IgD-negative memory B cell (primary cell): ENCODE measurements at regions not wholly inside any gene's neighbourhood (a gene's known extent, or its start where the extent isn't known, plus 50 kb on each side); places are given as distances from the start of the nearest gene placed in this dataset.

Experiments used
- H3K27ac Mint-ChIP-seq, 3 donors: one replicate each; pipeline ENCODE4 v1.8.0; 2020 to 2022; ENCODE audit warnings: mild to moderate bottlenecking in 3 of 3, mixed read lengths in 3 of 3, moderate library complexity in 1 of 3
- H3K27me3 Mint-ChIP-seq: one replicate; pipeline ENCODE4 v1.8.0; 2021; ENCODE audit warnings: mixed read lengths
- H3K36me3 Mint-ChIP-seq: one replicate; pipeline ENCODE4 v1.8.0; 2020; ENCODE audit warnings: mild to moderate bottlenecking, mixed read lengths
- H3K4me1 Mint-ChIP-seq, 3 donors: one replicate each; pipeline ENCODE4 v1.8.0; 2020 to 2022; ENCODE audit warnings: mixed read lengths in 3 of 3, mild to moderate bottlenecking in 1 of 3
- H3K4me3 Mint-ChIP-seq, 4 donors: one replicate each; pipeline ENCODE4 v1.8.0; 2020 to 2022; ENCODE audit warnings: mild to moderate bottlenecking in 4 of 4, mixed read lengths in 4 of 4, moderate library complexity in 3 of 4
- H3K9me3 Mint-ChIP-seq, 3 donors: one replicate each; pipeline ENCODE4 v1.8.0; 2020 to 2021; ENCODE audit warnings: mixed read lengths in 3 of 3, mild to moderate bottlenecking in 1 of 3

DNA sequence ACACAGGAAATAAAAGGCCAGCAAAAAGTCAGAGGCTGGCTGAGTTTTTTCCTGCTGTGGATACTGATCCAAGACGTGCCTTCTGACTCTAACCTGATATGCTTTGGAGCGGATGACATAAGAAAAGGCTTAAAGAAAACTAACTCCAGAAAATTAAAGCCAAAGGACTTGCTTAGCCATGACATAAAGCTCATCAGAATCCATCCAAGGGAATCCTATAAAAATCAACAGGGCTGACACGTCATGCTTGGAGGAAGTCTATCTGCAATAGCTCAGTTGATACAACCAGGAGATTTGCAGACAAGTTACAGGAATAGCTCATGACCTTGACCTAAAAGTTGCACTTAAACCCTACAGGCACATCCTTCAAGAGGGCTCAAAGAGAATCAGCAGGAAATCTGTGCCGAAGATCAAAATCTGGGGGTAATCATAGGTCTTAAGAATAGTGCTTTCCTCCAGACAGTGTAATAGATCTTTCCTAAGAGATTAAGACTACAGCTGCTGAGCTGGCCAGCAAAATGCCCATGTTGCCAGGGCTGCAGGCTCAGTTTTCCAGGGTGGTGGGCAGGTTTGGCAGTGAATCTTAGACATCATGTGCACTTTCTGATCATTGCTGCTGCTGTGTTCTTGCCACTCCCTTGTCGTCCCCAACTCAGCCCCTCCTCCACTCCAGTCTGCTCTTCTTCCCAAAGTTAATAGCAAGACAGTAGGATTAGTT lies 111.5 kb upstream of the SVIL start:
- Mint-ChIP-seq H3K4me1 (no peaks in the 10 kb centered on the region), H3K27ac (no peak overlapping the region), H3K9me3 (peaks cover 0 to 2% (median 0%) of the 10 kb centered on the region in 3 donors), H3K4me3 (no peak overlapping the region), H3K27me3 (peaks cover 1% of the 10 kb centered on the region), H3K36me3 (no peaks in the 10 kb centered on the region)

DNA sequence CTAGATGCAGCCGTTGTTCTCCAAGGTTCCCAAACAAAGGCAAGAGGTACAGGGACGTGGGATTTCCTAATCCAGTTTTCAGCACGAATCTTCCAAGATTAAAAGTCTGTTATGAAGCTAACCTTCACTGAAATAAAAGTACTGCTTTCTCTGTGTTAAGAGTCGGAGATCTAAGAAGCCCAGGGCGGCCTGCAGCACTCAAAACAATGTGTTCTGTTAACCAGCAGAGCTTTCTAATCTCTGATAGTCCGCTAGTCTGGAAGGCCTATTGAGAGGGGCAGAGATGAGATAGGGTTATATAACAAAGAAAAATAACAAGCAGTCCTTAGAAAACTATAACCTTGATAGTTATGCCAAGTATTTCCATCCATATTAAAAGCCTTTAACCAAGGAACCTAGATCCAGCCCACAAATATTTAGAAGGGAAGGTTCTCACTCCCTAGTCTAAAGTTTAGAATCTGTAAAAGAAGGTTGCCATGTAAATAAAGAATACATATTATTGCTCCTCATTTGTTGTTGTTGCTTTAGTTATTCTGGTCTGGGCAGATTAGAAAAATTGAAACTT lies 106.3 kb upstream of the SVIL start:
- H3K27me3 Mint-ChIP-seq, result peaks cover 13% of the 10 kb centered on the region
- peaks cover 0 to 5% (median 1%) of the 10 kb centered on the region in 3 donors for H3K4me1 Mint-ChIP-seq
- no peak overlapping the region for H3K4me3 Mint-ChIP-seq
- no peak overlapping the region for H3K27ac Mint-ChIP-seq
- no peaks in the 10 kb centered on the region for H3K9me3 Mint-ChIP-seq
- no peaks in the 10 kb centered on the region for H3K36me3 Mint-ChIP-seq

DNA sequence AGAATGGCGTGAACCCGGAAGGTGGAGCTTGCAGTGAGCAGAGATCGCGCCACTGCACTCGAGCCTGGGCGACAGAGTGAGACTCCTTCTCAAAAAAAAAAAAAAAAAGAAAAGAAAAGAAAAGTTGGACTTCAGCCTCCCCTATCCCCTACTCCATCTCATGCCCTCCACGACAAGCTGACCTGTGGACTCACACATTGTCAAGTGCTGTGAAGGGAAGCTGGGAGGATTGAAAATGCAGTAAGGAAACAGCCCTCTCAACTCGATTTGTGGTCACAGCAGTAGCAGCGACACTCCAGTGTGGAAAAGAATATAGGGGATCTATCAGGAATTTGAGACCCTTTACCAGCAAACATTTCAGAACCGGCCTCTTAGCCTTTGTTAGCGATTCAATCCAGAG lies 103.6 kb upstream of the SVIL start:
- Mint-ChIP-seq H3K27ac (no peak overlapping the region), H3K4me1 (peaks cover 0 to 11% (median 4%) of the 10 kb centered on the region in 3 donors), H3K36me3 (no peaks in the 10 kb centered on the region), H3K4me3 (peak overlapping the region in 1 of 4 donors; percentile 9), H3K9me3 (no peaks in the 10 kb centered on the region), H3K27me3 (peaks cover 24% of the 10 kb centered on the region)

DNA sequence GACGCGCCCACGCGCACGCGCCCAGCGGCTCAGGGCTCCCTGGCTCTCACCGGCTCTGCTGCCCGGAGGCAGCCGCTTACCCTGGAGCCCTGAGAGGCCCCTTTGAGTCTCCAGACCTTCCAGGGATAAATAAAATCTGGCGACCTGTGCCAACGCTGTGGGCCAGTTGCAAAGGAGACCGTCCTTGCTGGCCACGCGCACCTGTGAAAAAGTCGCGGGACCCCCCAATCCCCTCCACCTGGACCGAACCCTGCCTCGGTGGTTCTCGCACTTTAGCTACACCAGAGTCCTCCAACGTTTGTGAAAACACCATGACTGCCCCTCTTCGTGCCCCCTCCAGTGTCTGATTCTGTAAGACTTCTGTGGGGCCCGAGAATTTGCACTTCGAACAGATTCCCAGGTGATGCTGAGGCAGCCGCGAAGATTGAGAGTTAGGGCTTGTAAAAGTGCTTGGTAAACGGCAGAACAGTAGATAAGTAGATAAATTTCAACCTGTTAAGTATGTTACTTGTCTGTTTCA lies 102.4 kb upstream of the SVIL start:
- no peaks in the 10 kb centered on the region for H3K9me3 Mint-ChIP-seq
- no peaks in the 10 kb centered on the region for H3K36me3 Mint-ChIP-seq
- peak overlapping the region; percentile 72 to 73 (median 72) for H3K4me3 Mint-ChIP-seq
- peaks cover 0 to 11% (median 4%) of the 10 kb centered on the region in 3 donors for H3K4me1 Mint-ChIP-seq
- H3K27me3 Mint-ChIP-seq, result peaks cover 26% of the 10 kb centered on the region
- H3K27ac Mint-ChIP-seq, result peak overlapping the region in 1 of 3 donors; percentile 46

DNA sequence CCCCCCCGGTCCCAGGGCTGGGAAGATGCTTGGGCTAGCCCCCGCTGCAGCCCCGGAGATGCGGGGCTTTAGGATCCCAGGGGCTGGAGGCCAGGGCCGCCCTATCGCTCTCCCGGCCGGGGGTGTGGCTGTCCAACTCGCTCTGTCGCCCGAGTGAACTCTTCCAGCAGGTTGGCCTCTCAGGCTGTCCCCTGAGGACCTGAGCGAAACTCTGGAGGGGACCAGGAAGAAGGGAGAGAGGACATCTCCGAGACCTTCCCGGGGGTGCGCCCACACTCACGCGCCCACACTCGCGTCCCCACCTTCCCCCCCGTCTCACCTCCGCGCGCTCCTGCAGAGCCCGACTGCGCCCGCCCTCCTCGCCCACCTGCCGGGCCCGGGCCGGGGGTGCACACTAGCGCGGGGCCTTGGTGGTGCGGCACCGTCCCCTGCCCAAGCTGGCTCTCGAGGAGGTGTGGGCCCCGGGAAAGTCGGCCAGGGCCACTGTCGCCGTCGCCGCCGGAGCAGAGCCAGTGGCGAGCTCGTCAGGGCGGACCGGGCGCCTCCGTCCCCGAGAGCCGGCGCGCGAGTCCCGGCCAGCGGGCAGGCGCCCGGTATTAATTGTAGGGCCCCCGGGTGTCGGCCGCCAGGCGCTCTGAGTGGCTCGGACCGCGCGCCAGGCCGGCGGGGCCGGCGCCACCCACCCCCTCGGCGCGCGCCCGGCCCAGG lies 101.7 kb upstream of the SVIL start:
- H3K4me1 Mint-ChIP-seq, result peaks cover 0 to 11% (median 4%) of the 10 kb centered on the region in 3 donors
- no peaks in the 10 kb centered on the region for H3K9me3 Mint-ChIP-seq
- H3K4me3 Mint-ChIP-seq, result peak overlapping the region; percentile 43 to 87 (median 52)
- peaks cover 26% of the 10 kb centered on the region for H3K27me3 Mint-ChIP-seq
- H3K27ac Mint-ChIP-seq, result no peak overlapping the region
- H3K36me3 Mint-ChIP-seq, result no peaks in the 10 kb centered on the region

DNA sequence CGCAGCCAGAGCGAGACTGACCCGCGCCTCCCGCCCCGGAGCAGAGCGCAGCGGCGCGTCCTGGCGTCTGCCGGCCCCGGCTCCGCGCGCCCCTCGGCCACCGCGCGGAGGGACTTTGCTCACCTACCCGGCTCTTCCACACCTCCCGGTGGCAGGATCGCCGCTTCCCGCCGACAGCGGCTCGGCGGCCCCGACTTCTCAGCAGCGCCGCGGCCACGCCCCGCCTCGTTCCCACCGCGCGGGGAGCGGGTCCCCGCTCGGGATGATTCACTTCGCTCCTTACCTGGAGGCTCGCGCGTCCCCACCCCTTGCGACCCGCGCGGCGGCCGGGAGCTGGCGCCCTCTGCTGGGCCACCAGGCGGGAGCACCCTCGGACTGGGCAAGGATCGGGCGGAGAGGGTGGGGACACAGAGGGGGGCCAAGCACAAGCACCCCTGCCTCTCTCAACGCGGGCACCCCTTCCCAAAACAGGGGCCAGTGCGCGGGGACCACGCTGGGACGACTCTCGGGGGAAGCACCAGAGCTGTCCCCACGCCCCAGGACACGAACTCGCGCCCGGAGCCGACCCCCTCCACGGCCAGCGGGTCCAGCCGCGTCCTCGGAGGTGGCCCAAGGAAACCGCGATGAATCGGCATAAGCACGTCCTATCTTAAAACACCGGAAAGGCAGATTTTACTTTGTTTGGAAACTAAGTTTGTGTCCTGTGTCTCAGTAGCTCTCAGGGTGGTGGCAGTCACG lies 101.0 kb upstream of the SVIL start:
- Mint-ChIP-seq H3K4me3 (peak overlapping the region; percentile 43 to 87 (median 82)), H3K4me1 (peaks cover 0 to 11% (median 4%) of the 10 kb centered on the region in 3 donors), H3K27me3 (peaks cover 26% of the 10 kb centered on the region), H3K36me3 (no peaks in the 10 kb centered on the region), H3K27ac (no peak overlapping the region), H3K9me3 (no peaks in the 10 kb centered on the region)

DNA sequence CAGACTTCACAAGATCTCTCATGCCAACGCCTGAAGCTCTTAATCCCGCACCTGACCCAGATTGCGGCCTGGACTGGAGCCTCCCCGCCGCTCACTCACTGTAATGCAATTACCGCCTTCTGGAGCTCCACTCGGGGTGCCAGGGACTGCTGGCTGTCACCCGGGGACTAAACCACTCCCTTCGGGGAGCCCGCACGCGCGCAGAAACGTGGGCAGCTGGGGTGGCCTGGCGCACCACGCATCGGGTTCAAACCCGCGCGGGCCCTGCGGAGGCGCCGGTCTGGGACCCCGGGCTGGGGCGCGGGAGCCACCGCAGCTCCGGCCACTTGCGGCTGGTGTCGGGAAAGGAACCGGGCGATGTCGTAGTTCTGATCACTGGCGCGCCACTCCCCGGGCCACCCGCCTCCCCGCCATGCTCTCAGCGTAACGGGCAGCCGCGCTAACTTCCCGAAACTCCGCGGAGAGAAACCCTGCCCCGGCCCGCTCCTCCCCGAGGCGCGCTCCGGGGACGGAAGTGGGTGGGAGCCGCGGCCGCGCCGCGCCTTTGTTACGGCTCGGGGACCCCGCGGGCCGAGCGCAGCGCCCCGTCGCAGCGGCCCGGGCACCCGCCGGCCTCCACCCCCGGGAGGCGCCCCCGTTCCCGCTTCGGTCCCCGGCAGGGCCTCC lies 100.3 kb upstream of the SVIL start:
- Mint-ChIP-seq H3K4me1 (peaks cover 0 to 11% (median 4%) of the 10 kb centered on the region in 3 donors), H3K27ac (no peak overlapping the region), H3K4me3 (peak overlapping the region; percentile 45 to 85 (median 76)), H3K9me3 (no peaks in the 10 kb centered on the region), H3K27me3 (peaks cover 26% of the 10 kb centered on the region), H3K36me3 (no peaks in the 10 kb centered on the region)

DNA sequence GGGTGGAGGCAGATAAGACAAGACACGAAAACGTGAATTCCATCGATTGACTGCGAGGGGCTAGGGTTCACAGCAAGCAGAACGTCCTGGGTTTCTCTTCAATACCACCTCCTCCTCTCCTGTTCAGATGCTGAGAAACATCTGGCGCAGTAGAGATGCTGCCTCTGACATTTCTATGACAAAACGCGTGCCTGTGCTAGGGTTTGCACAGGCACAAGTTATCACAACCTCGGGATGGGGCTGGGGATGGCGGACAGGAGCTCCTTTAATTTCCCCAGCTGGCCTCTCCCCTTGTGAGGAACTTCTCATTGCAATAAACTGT lies 99.8 kb upstream of the SVIL start:
- peak overlapping the region; percentile 45 to 85 (median 76) for H3K4me3 Mint-ChIP-seq
- H3K36me3 Mint-ChIP-seq, result no peaks in the 10 kb centered on the region
- peaks cover 26% of the 10 kb centered on the region for H3K27me3 Mint-ChIP-seq
- H3K9me3 Mint-ChIP-seq, result no peaks in the 10 kb centered on the region
- peaks cover 0 to 11% (median 4%) of the 10 kb centered on the region in 3 donors for H3K4me1 Mint-ChIP-seq
- no peak overlapping the region for H3K27ac Mint-ChIP-seq

DNA sequence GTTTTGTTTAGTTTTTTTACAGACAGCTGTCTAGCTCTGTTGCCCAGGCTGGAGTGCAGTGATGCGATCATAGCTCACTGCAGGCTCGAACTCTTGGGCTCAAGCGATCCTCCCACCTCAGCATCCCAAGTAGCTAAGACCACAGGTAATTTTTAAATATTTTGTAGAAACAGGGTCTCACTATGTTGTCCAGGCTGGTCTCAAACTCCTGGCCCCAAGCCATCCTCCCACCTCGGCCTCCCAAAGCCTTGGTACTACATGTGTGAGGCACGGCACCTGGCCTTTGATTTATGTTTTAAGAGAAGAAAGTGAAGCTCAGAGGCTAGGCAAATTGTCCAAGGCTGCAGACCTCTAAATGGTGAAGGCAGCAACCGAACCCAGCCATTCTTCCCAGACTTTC lies 98.6 kb upstream of the SVIL start:
- peaks cover 0 to 14% (median 3%) of the 10 kb centered on the region in 3 donors for H3K4me1 Mint-ChIP-seq
- peaks cover 23% of the 10 kb centered on the region for H3K27me3 Mint-ChIP-seq
- H3K36me3 Mint-ChIP-seq, result no peaks in the 10 kb centered on the region
- H3K27ac Mint-ChIP-seq, result no peak overlapping the region
- H3K9me3 Mint-ChIP-seq, result no peaks in the 10 kb centered on the region
- H3K4me3 Mint-ChIP-seq, result peak overlapping the region in 3 of 4 donors; percentile 8 to 20 (median 12)

DNA sequence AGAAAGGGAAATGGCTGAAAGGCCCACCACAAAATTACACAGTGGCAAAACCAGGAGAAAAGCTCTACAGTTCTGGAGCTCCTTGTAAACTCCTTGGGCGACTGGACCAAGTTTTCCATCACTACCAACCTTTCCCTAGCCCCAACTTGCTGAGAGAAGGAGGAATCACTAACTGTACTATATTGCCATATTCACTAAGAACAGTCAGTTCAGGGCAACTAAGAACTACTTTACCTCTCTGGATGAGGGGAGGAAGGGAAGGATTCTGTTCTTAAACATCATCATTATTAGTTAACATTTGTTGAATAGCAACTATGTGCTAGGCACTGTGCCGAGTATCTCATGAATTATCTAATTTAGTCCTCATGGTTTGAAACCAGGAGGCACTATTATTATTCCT lies 98.1 kb upstream of the SVIL start:
- H3K4me3 Mint-ChIP-seq, result peak overlapping the region in 1 of 4 donors; percentile 20
- no peaks in the 10 kb centered on the region for H3K9me3 Mint-ChIP-seq

DNA sequence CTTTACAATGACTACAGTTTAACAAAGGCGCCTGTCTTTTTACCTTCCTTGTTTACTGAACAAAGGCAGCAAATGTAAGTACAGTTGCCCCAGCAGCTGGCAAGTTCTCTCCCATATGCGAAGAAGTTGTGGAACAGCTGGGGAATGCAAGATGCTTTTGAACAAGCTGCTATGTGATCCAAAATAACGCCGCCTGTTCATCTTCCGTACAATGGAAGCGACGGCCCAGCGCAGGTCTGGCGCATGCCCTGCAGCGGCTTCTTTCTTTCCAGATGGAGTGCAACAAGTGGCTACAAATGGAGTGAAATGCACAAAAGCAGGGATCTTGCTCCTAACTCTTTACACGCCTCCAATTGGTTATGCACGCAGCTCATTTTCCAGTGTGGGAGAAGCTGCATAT lies 97.0 kb upstream of the SVIL start:
- Mint-ChIP-seq H3K27ac (no peak overlapping the region), H3K4me1 (peaks cover 0 to 9% (median 3%) of the 10 kb centered on the region in 3 donors), H3K9me3 (no peaks in the 10 kb centered on the region), H3K4me3 (no peak overlapping the region), H3K27me3 (peaks cover 14% of the 10 kb centered on the region), H3K36me3 (no peaks in the 10 kb centered on the region)

More for the DNA sequence above, 98.1 kb upstream of the SVIL start:
- Mint-ChIP-seq H3K27ac (no peak overlapping the region), H3K27me3 (peaks cover 23% of the 10 kb centered on the region), H3K36me3 (no peaks in the 10 kb centered on the region), H3K4me1 (peaks cover 0 to 14% (median 3%) of the 10 kb centered on the region in 3 donors)

DNA sequence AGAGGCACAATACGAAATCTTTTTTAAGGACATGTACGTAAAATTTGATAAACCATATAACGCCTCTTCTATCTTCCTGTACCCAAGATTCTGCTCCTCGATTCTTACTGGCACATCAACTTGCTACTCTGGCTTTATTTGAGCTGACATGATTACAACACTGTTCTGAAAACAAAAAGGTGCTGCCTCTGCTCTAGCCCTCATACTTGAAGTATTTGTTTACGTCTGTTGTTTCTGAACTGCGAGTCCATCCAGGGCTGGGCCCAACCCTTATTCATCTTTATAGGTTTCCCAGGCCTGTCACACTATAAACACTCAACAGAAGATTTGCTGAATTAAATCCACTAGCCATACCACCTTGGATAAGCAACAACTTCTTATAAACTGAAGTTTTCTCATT lies 96.2 kb upstream of the SVIL start:
- Mint-ChIP-seq H3K27ac (no peak overlapping the region), H3K36me3 (no peaks in the 10 kb centered on the region), H3K9me3 (no peaks in the 10 kb centered on the region), H3K4me1 (peaks cover 0 to 9% (median 3%) of the 10 kb centered on the region in 3 donors), H3K4me3 (no peak overlapping the region), H3K27me3 (peaks cover 14% of the 10 kb centered on the region)

DNA sequence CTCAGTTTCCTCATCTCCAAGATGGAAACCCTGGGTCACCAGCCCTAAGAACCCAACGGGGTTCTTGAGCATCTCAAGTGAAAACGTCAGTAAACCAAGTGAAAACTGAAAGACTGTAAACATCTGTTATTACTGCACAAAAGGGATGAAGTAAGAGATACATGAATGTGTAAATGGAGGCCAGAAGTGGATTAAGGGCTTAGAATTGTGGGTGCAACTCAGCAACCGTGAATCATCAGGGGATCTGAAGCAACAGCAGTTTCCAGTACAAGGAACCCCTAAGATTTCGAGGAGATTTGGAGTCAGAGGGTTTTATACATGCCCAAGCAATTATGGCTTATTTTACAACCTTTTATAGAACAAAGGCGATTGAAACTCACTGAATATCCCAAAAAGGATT lies 95.7 kb upstream of the SVIL start:
- peaks cover 0 to 10% (median 4%) of the 10 kb centered on the region in 3 donors for H3K4me1 Mint-ChIP-seq
- no peak overlapping the region for H3K4me3 Mint-ChIP-seq
- H3K27ac Mint-ChIP-seq, result no peak overlapping the region
- H3K9me3 Mint-ChIP-seq, result no peaks in the 10 kb centered on the region
- peaks cover 15% of the 10 kb centered on the region for H3K27me3 Mint-ChIP-seq
- no peaks in the 10 kb centered on the region for H3K36me3 Mint-ChIP-seq

DNA sequence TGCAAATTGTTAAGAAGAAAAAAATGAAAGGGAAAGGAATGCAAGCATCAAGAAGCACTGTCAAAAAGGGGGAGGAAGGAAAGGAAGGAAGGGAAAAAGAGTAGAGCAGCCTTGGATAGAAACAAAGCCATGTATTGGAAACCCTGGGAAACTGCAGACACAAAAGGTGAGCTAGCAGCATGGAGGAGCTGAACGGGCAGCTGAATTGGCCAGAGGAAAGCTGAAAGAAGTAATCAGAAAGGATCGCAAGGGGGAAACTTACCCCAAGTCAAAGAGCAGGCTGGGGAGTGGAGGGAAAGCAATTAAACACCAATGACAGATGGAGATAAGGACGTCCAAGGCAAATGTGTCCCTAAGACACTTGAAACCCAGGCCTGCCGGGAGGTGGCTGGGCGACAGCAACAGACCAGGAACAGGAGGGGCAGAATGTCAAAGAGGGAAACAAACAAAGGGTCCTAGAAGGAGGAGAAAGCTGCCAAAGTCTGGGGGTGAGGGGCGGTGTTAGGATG lies 93.8 kb upstream of the SVIL start:
- Mint-ChIP-seq H3K27ac (no peak overlapping the region), H3K4me3 (no peak overlapping the region)

More for the DNA sequence above, 93.8 kb upstream of the SVIL start:
- Mint-ChIP-seq H3K9me3 (no peaks in the 10 kb centered on the region), H3K27me3 (peaks cover 9% of the 10 kb centered on the region), H3K4me1 (peaks cover 0 to 10% (median 4%) of the 10 kb centered on the region in 3 donors), H3K36me3 (no peaks in the 10 kb centered on the region)
